ENCODE measurements at regions not wholly inside any gene's neighbourhood (a gene's known extent, or its start where the extent isn't known, plus 50 kb on each side); places are given as distances from the start of the nearest gene placed in this dataset.

DNA sequence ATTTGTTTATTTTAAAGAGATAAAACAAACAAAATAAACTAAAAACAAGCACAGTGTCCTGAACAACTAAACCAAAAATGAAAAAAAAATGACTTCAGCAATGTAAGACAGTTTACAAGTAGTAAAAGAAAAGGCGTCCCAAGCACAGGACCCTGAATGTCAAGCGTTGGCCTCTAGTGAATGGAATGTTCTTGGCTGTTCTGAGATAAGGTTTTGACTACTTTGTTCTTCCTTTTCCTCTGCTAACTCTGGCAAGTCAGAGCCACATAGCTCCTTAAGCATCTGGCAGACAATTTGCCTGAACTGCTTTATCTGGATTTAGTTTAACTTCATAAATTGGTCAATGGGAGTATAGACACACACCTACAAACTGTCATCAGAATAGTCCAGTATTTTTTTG is 655.2 kb downstream of the ANXA1 start:
- TF ChIP-seq, protein P1, sequence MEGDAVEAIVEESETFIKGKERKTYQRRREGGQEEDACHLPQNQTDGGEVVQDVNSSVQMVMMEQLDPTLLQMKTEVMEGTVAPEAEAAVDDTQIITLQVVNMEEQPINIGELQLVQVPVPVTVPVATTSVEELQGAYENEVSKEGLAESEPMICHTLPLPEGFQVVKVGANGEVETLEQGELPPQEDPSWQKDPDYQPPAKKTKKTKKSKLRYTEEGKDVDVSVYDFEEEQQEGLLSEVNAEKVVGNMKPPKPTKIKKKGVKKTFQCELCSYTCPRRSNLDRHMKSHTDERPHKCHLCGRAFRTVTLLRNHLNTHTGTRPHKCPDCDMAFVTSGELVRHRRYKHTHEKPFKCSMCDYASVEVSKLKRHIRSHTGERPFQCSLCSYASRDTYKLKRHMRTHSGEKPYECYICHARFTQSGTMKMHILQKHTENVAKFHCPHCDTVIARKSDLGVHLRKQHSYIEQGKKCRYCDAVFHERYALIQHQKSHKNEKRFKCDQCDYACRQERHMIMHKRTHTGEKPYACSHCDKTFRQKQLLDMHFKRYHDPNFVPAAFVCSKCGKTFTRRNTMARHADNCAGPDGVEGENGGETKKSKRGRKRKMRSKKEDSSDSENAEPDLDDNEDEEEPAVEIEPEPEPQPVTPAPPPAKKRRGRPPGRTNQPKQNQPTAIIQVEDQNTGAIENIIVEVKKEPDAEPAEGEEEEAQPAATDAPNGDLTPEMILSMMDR (conservative IDR thresholded peaks at IDR 0.05): no peak
- TF ChIP-seq EZH2 (IDR thresholded peaks at IDR 0.05; ENCODE audit: low read depth): no peak

All from PC-9 (cell line).